SU-DHL-6 (cell line): ENCODE measurements at regions not wholly inside any gene's neighbourhood (a gene's known extent, or its start where the extent isn't known, plus 50 kb on each side); places are given as distances from the start of the nearest gene placed in this dataset.

ENCODE experiments used
- H2AFZ ChIP-seq: fragments of 200-600 bp; sonication (generic); 2 replicates; pipeline ENCODE4 v1.6.1; 2014; ENCODE audit warnings: low read depth, mild to moderate bottlenecking, moderate library complexity, mixed read lengths, antibody characterized with exemption, low read length; ENCODE audit not compliant: severe bottlenecking
- H3F3A ChIP-seq: fragments of 200-600 bp; shearing (Covaris generic); 2 replicates; pipeline ENCODE4 v1.6.0; 2016; ENCODE audit warnings: antibody characterized with exemption, mild to moderate bottlenecking; ENCODE audit not compliant: insufficient read depth
- H3K27ac ChIP-seq: fragments of 200-600 bp; sonication (generic); 2 replicates; pipeline ENCODE4 v1.5.1; 2016; ENCODE audit warnings: low read depth, mild to moderate bottlenecking, low read length, moderate library complexity, mixed read lengths
- H3K27me3 ChIP-seq: fragments of 200-600 bp; sonication (generic), shearing (Covaris generic); 2 replicates; pipeline ENCODE4 v1.6.0; 2014; ENCODE audit warnings: mild to moderate bottlenecking, low read length
- H3K36me3 ChIP-seq: fragments of 200-600 bp; sonication (generic); 2 replicates; pipeline ENCODE4 v1.6.1; 2014; ENCODE audit warnings: mild to moderate bottlenecking, low read length, mixed read lengths
- H3K4me2 ChIP-seq: fragments of 300-600, 200-600 bp; shearing (Covaris generic), sonication (generic); 2 replicates; pipeline ENCODE4 v1.6.0; 2014; ENCODE audit warnings: low read length, low read depth, mild to moderate bottlenecking; ENCODE audit not compliant: poor library complexity, severe bottlenecking
- H3K4me3 ChIP-seq: fragments of 200-600 bp; sonication (generic); 2 replicates; pipeline ENCODE4 v1.5.1; 2014; ENCODE audit warnings: antibody characterized with exemption, low read length, mild to moderate bottlenecking, mixed read lengths; ENCODE audit not compliant: insufficient read depth, poor library complexity, severe bottlenecking
- H3K79me2 ChIP-seq: fragments of 200-600 bp; sonication (generic); 2 replicates; pipeline ENCODE4 v1.6.1; 2014; ENCODE audit warnings: mild to moderate bottlenecking, low read length, moderate library complexity; ENCODE audit not compliant: insufficient read depth
- H3K9ac ChIP-seq: fragments of 200-600 bp; sonication (generic); 2 replicates; pipeline ENCODE4 v1.7.0; 2014; ENCODE audit warnings: mild to moderate bottlenecking, low read length
- H3K9me2 ChIP-seq: fragments of 200-600 bp; sonication (generic); replicated peaks from 2 replicates; pipeline ENCODE4 v1.6.1; 2014; ENCODE audit warnings: low read length; ENCODE audit not compliant: insufficient read depth
- H3K9me3 ChIP-seq: fragments of 200-600 bp; sonication (generic); 2 replicates; pipeline ENCODE4 v1.6.1; 2014; ENCODE audit warnings: low read length, mixed read lengths; ENCODE audit not compliant: insufficient read depth
- H4K20me1 ChIP-seq: fragments of 200-600 bp; sonication (generic); 2 replicates; pipeline ENCODE4 v1.6.1; 2014; ENCODE audit warnings: low read depth, mild to moderate bottlenecking, antibody characterized with exemption, low read length, moderate library complexity, mixed read lengths
- EZH2phosphoT487 ChIP-seq: fragments of 200-600 bp; sonication (generic), shearing (Covaris generic); conservative IDR thresholded peaks from 2 replicates; pipeline ENCODE4 v1.6.1; 2018; ENCODE audit warnings: mild to moderate bottlenecking, antibody characterized with exemption, low read length, moderate library complexity, mixed read lengths
- TF ChIP-seq, protein P1 (sequence below): fragments of 200-600 bp; sonication (generic); IDR thresholded peaks from one replicate; pipeline ENCODE4 v1.5.1; 2017; ENCODE audit warnings: antibody characterized with exemption, mild to moderate bottlenecking, low read length, moderate library complexity; ENCODE audit not compliant: insufficient read depth, poor library complexity, severe bottlenecking

DNA sequence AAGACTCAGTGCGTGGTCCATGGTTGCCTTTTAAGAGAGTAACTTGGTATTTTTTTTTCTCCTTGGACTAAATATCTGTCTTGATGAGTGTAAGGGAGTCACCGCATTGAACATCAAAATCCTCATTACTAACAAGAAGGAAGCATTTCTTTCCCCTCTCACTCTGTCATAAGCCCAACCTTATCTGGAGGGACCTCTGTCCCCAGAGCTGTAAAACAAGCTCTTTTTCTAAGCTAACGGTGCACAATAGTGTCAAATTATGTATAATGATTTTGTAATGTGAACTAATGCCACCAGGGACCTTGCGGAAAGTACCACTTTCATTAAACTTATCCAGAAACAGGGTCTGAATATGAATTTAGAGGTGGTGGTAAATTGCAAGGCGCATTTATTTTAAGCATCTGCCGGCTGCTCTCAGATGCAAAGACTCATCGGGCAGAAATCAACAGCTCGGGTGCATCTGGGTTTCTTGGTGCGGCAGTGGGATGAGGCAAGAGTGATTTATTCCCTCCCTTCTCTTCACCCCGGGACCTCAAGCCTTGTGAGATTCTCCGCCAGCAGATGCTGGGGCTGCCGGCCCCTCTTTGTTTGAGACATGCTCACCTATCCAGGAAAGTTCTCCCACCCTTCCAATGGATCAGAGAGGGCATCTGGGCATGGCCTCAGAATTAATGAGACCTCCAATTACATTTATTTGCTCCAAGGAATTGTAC, 95.2 kb upstream of the IRX3 start:
- H3K27ac ChIP-seq = no peak overlapping the region
- no peak overlapping the region for H2AFZ ChIP-seq
- TF ChIP-seq, protein P1, sequence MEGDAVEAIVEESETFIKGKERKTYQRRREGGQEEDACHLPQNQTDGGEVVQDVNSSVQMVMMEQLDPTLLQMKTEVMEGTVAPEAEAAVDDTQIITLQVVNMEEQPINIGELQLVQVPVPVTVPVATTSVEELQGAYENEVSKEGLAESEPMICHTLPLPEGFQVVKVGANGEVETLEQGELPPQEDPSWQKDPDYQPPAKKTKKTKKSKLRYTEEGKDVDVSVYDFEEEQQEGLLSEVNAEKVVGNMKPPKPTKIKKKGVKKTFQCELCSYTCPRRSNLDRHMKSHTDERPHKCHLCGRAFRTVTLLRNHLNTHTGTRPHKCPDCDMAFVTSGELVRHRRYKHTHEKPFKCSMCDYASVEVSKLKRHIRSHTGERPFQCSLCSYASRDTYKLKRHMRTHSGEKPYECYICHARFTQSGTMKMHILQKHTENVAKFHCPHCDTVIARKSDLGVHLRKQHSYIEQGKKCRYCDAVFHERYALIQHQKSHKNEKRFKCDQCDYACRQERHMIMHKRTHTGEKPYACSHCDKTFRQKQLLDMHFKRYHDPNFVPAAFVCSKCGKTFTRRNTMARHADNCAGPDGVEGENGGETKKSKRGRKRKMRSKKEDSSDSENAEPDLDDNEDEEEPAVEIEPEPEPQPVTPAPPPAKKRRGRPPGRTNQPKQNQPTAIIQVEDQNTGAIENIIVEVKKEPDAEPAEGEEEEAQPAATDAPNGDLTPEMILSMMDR = no peak
- no peak for TF ChIP-seq EZH2phosphoT487
- H3K9ac ChIP-seq = no peak overlapping the region
- H3K4me3 ChIP-seq = no peak overlapping the region
- no peaks in the 10 kb centered on the region for H3K79me2 ChIP-seq
- no peaks in the 10 kb centered on the region for H3K36me3 ChIP-seq
- H3K4me2 ChIP-seq = no peak overlapping the region
- H4K20me1 ChIP-seq = no peaks in the 10 kb centered on the region
- H3K9me3 ChIP-seq = no peaks in the 10 kb centered on the region
- H3K9me2 ChIP-seq = no peaks in the 10 kb centered on the region
- no peaks in the 10 kb centered on the region for H3K27me3 ChIP-seq
- H3F3A ChIP-seq = no peaks in the 10 kb centered on the region

DNA sequence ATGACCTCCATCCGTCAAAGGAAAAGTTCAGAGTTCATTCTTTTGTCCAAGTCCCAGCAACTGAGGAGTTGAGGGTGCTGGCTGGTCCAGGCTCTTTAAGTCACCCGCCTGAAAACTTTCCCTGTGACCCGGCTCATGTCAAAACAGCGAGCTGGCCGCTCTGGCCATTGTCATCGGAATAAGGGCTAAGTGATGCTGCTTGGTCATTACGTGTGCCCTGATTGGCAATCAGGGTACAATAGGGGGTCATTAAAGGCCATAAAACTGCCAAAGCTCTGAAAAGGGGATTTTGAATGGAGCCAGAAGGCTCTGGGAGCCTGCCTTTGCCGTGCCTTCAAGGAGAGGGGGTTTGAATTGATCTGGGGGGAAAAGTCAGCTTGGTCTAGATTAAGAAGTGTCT, 88.5 kb upstream of the IRX3 start:
- no peaks in the 10 kb centered on the region for H3K9me2 ChIP-seq
- no peaks in the 10 kb centered on the region for H3F3A ChIP-seq
- H3K36me3 ChIP-seq = no peaks in the 10 kb centered on the region
- no peaks in the 10 kb centered on the region for H3K79me2 ChIP-seq
- no peak for TF ChIP-seq EZH2phosphoT487
- TF ChIP-seq, protein P1 = no peak
- no peak overlapping the region for H3K4me2 ChIP-seq
- H3K4me3 ChIP-seq = no peak overlapping the region
- H3K9me3 ChIP-seq = no peaks in the 10 kb centered on the region
- H2AFZ ChIP-seq = no peak overlapping the region
- H3K9ac ChIP-seq = no peak overlapping the region
- H3K27me3 ChIP-seq = no peaks in the 10 kb centered on the region
- H3K27ac ChIP-seq = no peak overlapping the region
- no peaks in the 10 kb centered on the region for H4K20me1 ChIP-seq

DNA sequence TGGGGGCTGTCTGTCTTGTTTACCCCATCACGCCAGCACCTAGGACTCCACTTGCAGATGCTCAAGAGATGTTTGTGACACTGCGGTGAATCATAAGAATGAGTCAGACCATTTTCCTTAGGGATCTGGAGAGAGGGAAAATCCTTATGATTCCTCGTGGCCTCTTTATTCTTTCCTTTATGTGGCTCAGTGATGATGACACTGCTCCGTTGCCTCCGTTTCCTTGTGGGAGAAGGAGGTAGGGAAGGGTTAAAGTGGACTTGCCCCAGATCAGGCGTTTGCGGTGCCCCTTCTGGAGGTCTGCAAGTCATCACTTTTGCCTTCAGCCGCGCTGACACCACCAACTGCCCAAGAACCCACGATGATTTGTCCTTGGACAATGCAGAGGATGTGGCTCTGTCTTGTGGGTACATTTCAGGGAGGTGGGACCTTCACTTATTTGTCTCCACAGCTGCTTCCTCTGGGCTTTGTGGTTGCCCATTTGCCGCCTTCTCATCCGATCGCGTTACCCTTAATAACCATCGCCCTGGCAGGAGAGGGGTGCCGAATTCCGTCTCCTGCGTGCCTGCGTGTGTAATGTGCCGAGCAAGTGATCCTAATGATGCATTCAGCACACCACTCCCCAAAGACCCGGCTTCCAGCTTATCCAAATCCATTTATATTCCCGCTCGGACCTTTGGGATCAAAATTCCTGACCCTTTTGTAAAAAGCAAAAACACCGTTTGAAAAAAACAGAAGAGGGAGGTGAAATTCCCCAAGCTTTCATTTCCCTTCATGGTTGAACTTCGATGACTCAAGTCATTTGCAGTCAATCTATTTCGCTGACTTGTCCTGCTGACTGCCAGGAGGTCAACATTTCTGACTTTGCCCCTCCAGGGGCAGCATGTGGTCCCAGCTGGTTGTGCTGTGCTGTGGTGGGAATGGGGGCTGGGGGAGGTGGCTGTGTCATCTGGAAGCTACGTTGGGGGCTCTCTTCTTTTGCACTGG, 87.2 kb upstream of the IRX3 start:
- no peaks in the 10 kb centered on the region for H3K9me3 ChIP-seq
- no peaks in the 10 kb centered on the region for H3K36me3 ChIP-seq
- H4K20me1 ChIP-seq = no peaks in the 10 kb centered on the region
- no peaks in the 10 kb centered on the region for H3K79me2 ChIP-seq
- no peaks in the 10 kb centered on the region for H3K9me2 ChIP-seq
- peak overlapping the region; percentile 27 for H2AFZ ChIP-seq
- no peak overlapping the region for H3K4me2 ChIP-seq
- TF ChIP-seq EZH2phosphoT487 = no peak
- TF ChIP-seq, protein P1 = no peak
- H3K9ac ChIP-seq = no peak overlapping the region
- H3K4me3 ChIP-seq = no peak overlapping the region
- H3F3A ChIP-seq = no peaks in the 10 kb centered on the region
- no peaks in the 10 kb centered on the region for H3K27me3 ChIP-seq
- H3K27ac ChIP-seq = no peak overlapping the region
